Lower leg skin (tissue), 3 donors: ENCODE measurements at regions not wholly inside any gene's neighbourhood (a gene's known extent, or its start where the extent isn't known, plus 50 kb on each side); places are given as distances from the start of the nearest gene placed in this dataset.

Source experiments
- CTCF ChIP-seq, 3 donors: fragments of 450-650 bp; IDR thresholded peaks; one replicate each; pipeline ENCODE4 v1.5.1; 2016; ENCODE audit warnings: antibody characterized with exemption in 3 of 3, mild to moderate bottlenecking in 3 of 3, moderate library complexity in 2 of 3
- POLR2A ChIP-seq, 2 donors: fragments of 450-650 bp; IDR thresholded peaks; one replicate each; pipeline ENCODE4 v1.6.1; 2016 to 2017; ENCODE audit warnings: antibody characterized with exemption in 2 of 2, mild to moderate bottlenecking in 1 of 2, moderate library complexity in 1 of 2

GRCh38 chrX:23515028-23515427 is 152.3 kb upstream of the PRDX4 start:
- TF ChIP-seq CTCF (IDR thresholded peaks at IDR 0.05) (no peak), POLR2A (IDR thresholded peaks at IDR 0.05) (no peak)
